Left lung (tissue), 4 donors: ENCODE measurements at regions not wholly inside any gene's neighbourhood (a gene's known extent, or its start where the extent isn't known, plus 50 kb on each side); places are given as distances from the start of the nearest gene placed in this dataset.

Experiments used
- ATAC-seq: fragments of 200-7000 bp; cut with Tn5 transposase; one replicate; pipeline ENCODE4 v1.9.1; 2020; ENCODE audit warnings: moderate library complexity
- DNase-seq, 4 donors: peaks; one replicate each; pipeline ENCODE4 v3.0.0-alpha.2; 2013 to 2020
- H3K27ac ChIP-seq, 2 donors: fragments of 200-600 bp; sonication (generic) in 1 of 2; one replicate each; pipeline versions ENCODE4 v1.5.0 to v1.8.0; 2020 to 2021
- H3K27me3 ChIP-seq, 2 donors: fragments of 200-600 bp; sonication (generic) in 1 of 2; one replicate each; pipeline versions ENCODE4 v1.5.0 to v1.8.0; 2020 to 2021
- H3K36me3 ChIP-seq, 2 donors: fragments of 200-600 bp; sonication (generic) in 1 of 2; one replicate each; pipeline versions ENCODE4 v1.5.0 to v1.8.0; 2020 to 2021
- H3K4me1 ChIP-seq, 2 donors: fragments of 200-600 bp; one replicate each; pipeline ENCODE4 v1.8.0; 2021
- H3K4me3 ChIP-seq, 2 donors: fragments of 200-600 bp; sonication (generic) in 1 of 2; one replicate each; pipeline versions ENCODE4 v1.5.0 to v1.8.0; 2020 to 2021; ENCODE audit warnings: mild to moderate bottlenecking in 1 of 2
- H3K9me3 ChIP-seq, 2 donors: fragments of 200-600 bp; sonication (generic) in 1 of 2; one replicate each; pipeline versions ENCODE4 v1.5.0 to v1.8.0; 2020 to 2021
- intact Hi-C, 2 donors: fragments of 100-400 bp; cut with DNase I; formaldehyde crosslinking; loops; one replicate each; pipeline versions ENCODE4 v1.11.2 to v1.14.2; 2022
- TF ChIP-seq, protein P1 (sequence below), 2 donors: fragments of 200-600 bp; sonication (generic) in 1 of 2; IDR thresholded peaks; one replicate each; pipeline versions ENCODE4 v1.5.0 to v1.8.0; 2021; ENCODE audit warnings: antibody characterized with exemption in 2 of 2
- donor health status: DM: no; HTN: yes; CAD: no.
- donor health status: DM: no; HTN: no; CAD: no.

GRCh38 chr3:72448375-72448823 is 399.8 kb downstream of the SHQ1 start:
- H3K27ac ChIP-seq: no peak overlapping the region
- TF ChIP-seq, protein P1, sequence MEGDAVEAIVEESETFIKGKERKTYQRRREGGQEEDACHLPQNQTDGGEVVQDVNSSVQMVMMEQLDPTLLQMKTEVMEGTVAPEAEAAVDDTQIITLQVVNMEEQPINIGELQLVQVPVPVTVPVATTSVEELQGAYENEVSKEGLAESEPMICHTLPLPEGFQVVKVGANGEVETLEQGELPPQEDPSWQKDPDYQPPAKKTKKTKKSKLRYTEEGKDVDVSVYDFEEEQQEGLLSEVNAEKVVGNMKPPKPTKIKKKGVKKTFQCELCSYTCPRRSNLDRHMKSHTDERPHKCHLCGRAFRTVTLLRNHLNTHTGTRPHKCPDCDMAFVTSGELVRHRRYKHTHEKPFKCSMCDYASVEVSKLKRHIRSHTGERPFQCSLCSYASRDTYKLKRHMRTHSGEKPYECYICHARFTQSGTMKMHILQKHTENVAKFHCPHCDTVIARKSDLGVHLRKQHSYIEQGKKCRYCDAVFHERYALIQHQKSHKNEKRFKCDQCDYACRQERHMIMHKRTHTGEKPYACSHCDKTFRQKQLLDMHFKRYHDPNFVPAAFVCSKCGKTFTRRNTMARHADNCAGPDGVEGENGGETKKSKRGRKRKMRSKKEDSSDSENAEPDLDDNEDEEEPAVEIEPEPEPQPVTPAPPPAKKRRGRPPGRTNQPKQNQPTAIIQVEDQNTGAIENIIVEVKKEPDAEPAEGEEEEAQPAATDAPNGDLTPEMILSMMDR (IDR thresholded peaks at IDR 0.05): no peak
- no peak for ATAC-seq
- H3K9me3 ChIP-seq: no peaks in the 10 kb centered on the region
- intact Hi-C loops: loop anchor here in 1 of 2 donors (10.0 kb wide), 1 partner anchor 64 kb away; no protein-coding TSS in a partner anchor
- peaks cover 12 to 31% of the 10 kb centered on the region in 2 donors for H3K4me1 ChIP-seq
- DNase-seq: no peak
- no peaks in the 10 kb centered on the region for H3K36me3 ChIP-seq
- no peak overlapping the region for H3K4me3 ChIP-seq
- no peaks in the 10 kb centered on the region for H3K27me3 ChIP-seq

DNA sequence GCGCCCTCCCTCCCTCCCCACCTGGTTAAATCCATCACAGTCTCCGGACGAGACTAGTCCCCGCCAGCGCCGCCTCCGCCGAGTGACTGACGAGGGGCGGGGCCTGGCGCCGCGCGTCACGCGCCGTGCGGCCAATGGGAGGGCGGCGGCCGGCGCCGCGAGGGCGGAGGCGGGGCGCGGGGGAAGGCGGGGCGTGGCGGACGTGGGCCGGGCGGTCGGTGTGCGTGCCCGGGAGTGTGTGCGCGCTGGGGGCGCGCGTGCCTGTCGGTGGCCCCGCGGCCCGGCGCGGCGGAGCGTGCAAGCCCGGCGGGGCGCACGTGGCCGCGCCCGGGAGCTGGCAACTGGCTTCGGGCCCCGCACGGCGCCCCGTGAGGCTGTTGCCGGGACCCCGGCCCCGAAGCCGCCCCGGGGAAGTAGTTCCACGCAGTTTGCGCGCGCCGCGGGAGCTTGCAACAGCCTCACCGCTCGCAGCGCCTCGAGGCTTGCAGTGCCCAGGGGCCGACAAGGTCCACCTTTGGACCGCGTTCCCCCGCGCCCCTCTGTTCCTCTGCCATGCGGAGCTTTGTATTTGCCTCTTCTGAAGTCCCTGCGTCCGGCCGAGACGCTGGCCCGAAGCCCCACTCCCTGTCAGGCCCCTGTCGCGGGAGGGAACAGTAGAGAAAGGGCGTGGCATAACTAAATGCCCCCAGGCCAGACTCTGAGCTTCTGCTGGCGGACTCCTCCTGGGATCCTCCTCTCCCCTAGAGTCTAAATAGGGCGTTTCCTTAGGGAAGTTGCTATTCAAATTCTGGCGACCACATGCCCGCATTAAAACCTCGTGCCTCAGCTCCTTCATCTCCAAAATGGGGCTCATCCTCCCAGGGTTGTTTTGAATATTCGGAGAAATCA is 400.9 kb downstream of the SHQ1 start:
- TF ChIP-seq, protein P1 (IDR thresholded peaks at IDR 0.05): no peak
- ATAC-seq (peak; percentile 96), DNase-seq (peak; percentile 90 to 97 (median 94))
- H3K4me3 ChIP-seq: peak overlapping the region; percentile 80 to 81
- intact Hi-C loops: loop anchor here in 1 of 2 donors (10.0 kb wide), 1 partner anchor 63 kb away; no protein-coding TSS in a partner anchor
- H3K36me3 ChIP-seq: no peaks in the 10 kb centered on the region
- H3K4me1 ChIP-seq: peaks cover 12 to 42% of the 10 kb centered on the region in 2 donors
- no peaks in the 10 kb centered on the region for H3K9me3 ChIP-seq
- H3K27me3 ChIP-seq: no peaks in the 10 kb centered on the region
- H3K27ac ChIP-seq: peak overlapping the region; percentile 91

- TF ChIP-seq, protein P1 (IDR thresholded peaks at IDR 0.05): no peak
- H3K4me3 ChIP-seq: peak within 1 kb of the TSS; percentile 80 to 81
- no peaks in the 10 kb centered on the region for H3K36me3 ChIP-seq
- no peaks in the 10 kb centered on the region for H3K9me3 ChIP-seq
- DNase-seq: peak in 2 of 4 donors; percentile 54 to 93
- no peaks in the 10 kb centered on the region for H3K27me3 ChIP-seq
- peak within 1 kb of the TSS; percentile 91 for H3K27ac ChIP-seq
- H3K4me1 ChIP-seq: peaks cover 12 to 50% of the 10 kb centered on the region in 2 donors
- peak; percentile 66 for ATAC-seq
- intact Hi-C loops: loop anchor here in 1 of 2 donors (10.0 kb wide), 1 partner anchor 62 kb away; no protein-coding TSS in a partner anchor
These were observed 401.8 kb downstream of the SHQ1 start, which contains the start of gene RYBP for GRCh38 chr3:72446218-72447058. RYBP (minus strand) TSS chr3:72446621.

- H3K27me3 ChIP-seq: no peaks in the 10 kb centered on the region
- intact Hi-C loops: loop anchor here in 1 of 2 donors (10.0 kb wide), 1 partner anchor 61 kb away; no protein-coding TSS in a partner anchor
- H3K4me1 ChIP-seq: peaks cover 12 to 56% of the 10 kb centered on the region in 2 donors
- H3K36me3 ChIP-seq: no peaks in the 10 kb centered on the region
- ATAC-seq: no peak
- H3K27ac ChIP-seq: peak overlapping the region; percentile 91
- no peak for DNase-seq
- TF ChIP-seq, protein P1 (IDR thresholded peaks at IDR 0.05): no peak
- peak overlapping the region; percentile 80 to 81 for H3K4me3 ChIP-seq
- H3K9me3 ChIP-seq: no peaks in the 10 kb centered on the region
These were observed 402.4 kb downstream of the SHQ1 start for GRCh38 chr3:72445827-72446217.
